ENCODE measurements at regions not wholly inside any gene's neighbourhood (a gene's known extent, or its start where the extent isn't known, plus 50 kb on each side); places are given as distances from the start of the nearest gene placed in this dataset.

DNA sequence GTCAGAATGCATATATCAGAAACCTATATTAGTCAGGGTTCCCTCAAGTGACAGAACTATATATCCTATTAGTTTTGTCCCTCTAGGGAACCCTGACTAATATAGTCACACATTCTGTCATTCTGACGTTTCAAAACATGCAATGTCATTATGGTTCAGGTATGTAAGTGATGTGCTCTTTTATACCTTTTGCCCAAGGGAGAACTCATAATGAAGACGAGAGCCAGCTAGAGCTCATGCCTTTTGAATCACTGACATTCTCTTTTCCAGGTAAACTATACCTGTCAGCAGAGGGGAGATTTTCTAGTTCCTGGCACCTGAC is 576.7 kb downstream of the LRRC70 start:
- TF ChIP-seq, protein P1, sequence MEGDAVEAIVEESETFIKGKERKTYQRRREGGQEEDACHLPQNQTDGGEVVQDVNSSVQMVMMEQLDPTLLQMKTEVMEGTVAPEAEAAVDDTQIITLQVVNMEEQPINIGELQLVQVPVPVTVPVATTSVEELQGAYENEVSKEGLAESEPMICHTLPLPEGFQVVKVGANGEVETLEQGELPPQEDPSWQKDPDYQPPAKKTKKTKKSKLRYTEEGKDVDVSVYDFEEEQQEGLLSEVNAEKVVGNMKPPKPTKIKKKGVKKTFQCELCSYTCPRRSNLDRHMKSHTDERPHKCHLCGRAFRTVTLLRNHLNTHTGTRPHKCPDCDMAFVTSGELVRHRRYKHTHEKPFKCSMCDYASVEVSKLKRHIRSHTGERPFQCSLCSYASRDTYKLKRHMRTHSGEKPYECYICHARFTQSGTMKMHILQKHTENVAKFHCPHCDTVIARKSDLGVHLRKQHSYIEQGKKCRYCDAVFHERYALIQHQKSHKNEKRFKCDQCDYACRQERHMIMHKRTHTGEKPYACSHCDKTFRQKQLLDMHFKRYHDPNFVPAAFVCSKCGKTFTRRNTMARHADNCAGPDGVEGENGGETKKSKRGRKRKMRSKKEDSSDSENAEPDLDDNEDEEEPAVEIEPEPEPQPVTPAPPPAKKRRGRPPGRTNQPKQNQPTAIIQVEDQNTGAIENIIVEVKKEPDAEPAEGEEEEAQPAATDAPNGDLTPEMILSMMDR (IDR thresholded peaks at IDR 0.05; ENCODE audit: low read length): no peak
- no peak for TF ChIP-seq EZH2 (IDR thresholded peaks at IDR 0.05; ENCODE audit: borderline replicate concordance, low read length)

Data from OCI-LY1 (cell line).